ENCODE measurements at regions not wholly inside any gene's neighbourhood (a gene's known extent, or its start where the extent isn't known, plus 50 kb on each side); places are given as distances from the start of the nearest gene placed in this dataset.

DNA sequence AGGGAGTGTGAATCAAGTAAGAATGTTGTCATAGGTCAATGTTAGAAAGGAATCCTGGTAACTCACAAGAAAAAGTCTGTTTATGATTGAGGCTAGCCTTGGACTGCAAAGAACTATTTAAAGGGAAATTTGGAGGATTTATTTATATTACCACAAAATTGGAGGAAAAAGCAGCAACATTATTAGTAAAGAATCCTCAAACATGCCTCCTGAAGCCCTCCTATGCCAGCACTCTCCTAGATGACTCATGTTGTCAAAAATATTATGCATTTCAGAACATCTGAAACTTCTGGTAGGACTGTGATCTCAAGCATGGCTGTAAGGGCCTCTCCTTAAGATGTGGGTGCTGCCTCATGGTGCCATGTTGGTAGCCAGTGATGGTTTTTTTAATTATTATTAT, 628.5 kb downstream of the CHSY3 start (continued):
- TF ChIP-seq BACH1 (IDR thresholded peaks at IDR 0.05; ENCODE audit: low read length) (no peak), CHD1 (IDR thresholded peaks at IDR 0.05; ENCODE audit: low read depth, low read length) (no peak), SUZ12 (IDR thresholded peaks at IDR 0.05; ENCODE audit: low read length) (no peak)

All from H1 (cell line).